CD14-positive monocyte (primary cell): ENCODE measurements at regions not wholly inside any gene's neighbourhood (a gene's known extent, or its start where the extent isn't known, plus 50 kb on each side); places are given as distances from the start of the nearest gene placed in this dataset.

Source experiments
- DNase-seq, 3 donors: peaks; one replicate each; pipeline ENCODE4 v3.0.0-alpha.2; 2011 to 2022
- H2AFZ ChIP-seq: 2 replicates; pipeline ENCODE4 v1.6.0; 2012; ENCODE audit warnings: mild to moderate bottlenecking, low read depth, low read length, inconsistent platforms; ENCODE audit not compliant: insufficient read depth, poor library complexity, severe bottlenecking
- H3K27ac ChIP-seq, 2 donors: 1 replicate in 1 of 2; 2 replicates in 1 of 2; pipeline ENCODE4 v1.5.1; 2012 to 2013; ENCODE audit warnings: low read length in 2 of 2, control low read depth in 1 of 2, inconsistent platforms in 1 of 2, low read depth in 1 of 2, mild to moderate bottlenecking in 1 of 2
- H3K27me3 ChIP-seq, 2 donors: one replicate each; pipeline versions ENCODE4 v1.6.0 to v1.6.1; 2011 to 2013; ENCODE audit warnings: low read length in 2 of 2; ENCODE audit not compliant: control insufficient read depth in 2 of 2, insufficient read depth in 2 of 2
- H3K36me3 ChIP-seq, 2 donors: replicated peaks in 1 of 2; 1 replicate in 1 of 2; 2 replicates in 1 of 2; pipeline versions ENCODE4 v1.5.1 to v1.6.1; 2012 to 2013; ENCODE audit warnings: low read length in 2 of 2, control low read depth in 1 of 2, inconsistent platforms in 1 of 2, mild to moderate bottlenecking in 1 of 2; ENCODE audit not compliant: insufficient read depth in 2 of 2, control insufficient read depth in 1 of 2
- H3K4me1 ChIP-seq, 2 donors: 1 replicate in 1 of 2; 2 replicates in 1 of 2; pipeline versions ENCODE4 v1.5.1 to v1.6.1; 2012 to 2013; ENCODE audit warnings: low read length in 2 of 2, control low read depth in 1 of 2, inconsistent platforms in 1 of 2, mild to moderate bottlenecking in 1 of 2, moderate library complexity in 1 of 2; ENCODE audit not compliant: insufficient read depth in 2 of 2, control insufficient read depth in 1 of 2
- H3K4me2 ChIP-seq: replicated peaks from 2 replicates; pipeline ENCODE3; 2012; ENCODE audit warnings: low read length, moderate library complexity, mild to moderate bottlenecking; ENCODE audit not compliant: poor library complexity, severe bottlenecking; ENCODE audit errors: extremely low read depth
- H3K4me3 ChIP-seq, 3 experiments: fragments of 200-600 bp in 1 of 3; sonication (generic) in 1 of 3; replicated peaks in 1 of 3; 1 replicate in 2 of 3; 2 replicates in 1 of 3; pipeline ENCODE4 v1.5.1; 2011 to 2013; ENCODE audit warnings: low read length in 3 of 3, mild to moderate bottlenecking in 3 of 3, control low read depth in 2 of 3, low read depth in 2 of 3, inconsistent platforms in 1 of 3, moderate library complexity in 1 of 3
- H3K79me2 ChIP-seq: 2 replicates; pipeline ENCODE4 v1.6.0; 2012; ENCODE audit warnings: mild to moderate bottlenecking, control low read depth, inconsistent platforms, low read length, moderate library complexity; ENCODE audit not compliant: insufficient read depth
- H3K9ac ChIP-seq: 2 replicates; pipeline ENCODE4 v1.6.0; 2017; ENCODE audit warnings: low read length, mild to moderate bottlenecking; ENCODE audit not compliant: insufficient read depth, poor library complexity, severe bottlenecking
- H3K9me3 ChIP-seq, 2 donors: replicated peaks in 1 of 2; 1 replicate in 1 of 2; 2 replicates in 1 of 2; pipeline versions ENCODE4 v1.5.1 to v1.6.1; 2012 to 2013; ENCODE audit warnings: low read length in 2 of 2, control low read depth in 1 of 2; ENCODE audit not compliant: control insufficient read depth in 1 of 2, insufficient read depth in 1 of 2
- H4K20me1 ChIP-seq: 2 replicates; pipeline ENCODE4 v1.6.0; 2012; ENCODE audit warnings: mild to moderate bottlenecking, low read length, control low read depth, moderate library complexity; ENCODE audit not compliant: insufficient read depth
- H3K27ac Mint-ChIP-seq, 7 donors: one replicate each; pipeline ENCODE4 v1.8.0; 2020; ENCODE audit warnings: mild to moderate bottlenecking in 7 of 7, mixed read lengths in 7 of 7, moderate library complexity in 6 of 7, inconsistent platforms in 2 of 7
- H3K27me3 Mint-ChIP-seq, 3 donors: one replicate each; pipeline ENCODE4 v1.8.0; 2021 to 2022; ENCODE audit warnings: low read depth in 3 of 3, mild to moderate bottlenecking in 3 of 3, mixed read lengths in 3 of 3, moderate library complexity in 3 of 3, inconsistent platforms in 1 of 3
- H3K36me3 Mint-ChIP-seq, 2 donors: one replicate each; pipeline ENCODE4 v1.8.0; 2020; ENCODE audit warnings: mixed read lengths in 2 of 2, inconsistent platforms in 1 of 2, mild to moderate bottlenecking in 1 of 2
- H3K4me1 Mint-ChIP-seq: one replicate; pipeline ENCODE4 v1.8.0; 2020; ENCODE audit warnings: mild to moderate bottlenecking, mixed read lengths
- H3K4me3 Mint-ChIP-seq, 2 donors: one replicate each; pipeline ENCODE4 v1.8.0; 2020; ENCODE audit warnings: mild to moderate bottlenecking in 2 of 2, mixed read lengths in 2 of 2, moderate library complexity in 1 of 2
- H3K9me3 Mint-ChIP-seq, 7 donors: one replicate each; pipeline ENCODE4 v1.8.0; 2020 to 2022; ENCODE audit warnings: mixed read lengths in 7 of 7, mild to moderate bottlenecking in 6 of 7, moderate library complexity in 6 of 7, inconsistent platforms in 2 of 7
- CTCF ChIP-seq: fragments of 200-600 bp; IDR thresholded peaks from one replicate; pipeline ENCODE4 v1.8.0; 2022; ENCODE audit warnings: antibody characterized with exemption, mild to moderate bottlenecking
- WGBS: methylation state at CpG from one replicate; pipeline ENCODE4 v1.1.5; 2013; ENCODE audit warnings: missing lambda C conversion rate; ENCODE audit not compliant: insufficient coverage; 5-methylcytosine and 5-hydroxymethylcytosine counted together
- intact Hi-C, 2 donors: fragments of 100-400 bp; cut with micrococcal nuclease; formaldehyde crosslinking; loops; one replicate each; pipeline versions ENCODE4 v1.15.0 to v1.15.1; 2023

- Mint-ChIP-seq H3K36me3 (no peaks in the 10 kb centered on the region), H3K4me1 (no peaks in the 10 kb centered on the region), H3K4me3 (no peak overlapping the region), H3K27ac (no peak overlapping the region), H3K9me3 (no peaks in the 10 kb centered on the region), H3K27me3 (peaks cover 11 to 21% (median 18%) of the 10 kb centered on the region in 3 donors)
- no peak for TF ChIP-seq CTCF
- H3K9me3 ChIP-seq = no peaks in the 10 kb centered on the region
- no peak overlapping the region for H3K9ac ChIP-seq
- H3K27ac ChIP-seq = no peak overlapping the region
- H3K36me3 ChIP-seq = no peaks in the 10 kb centered on the region
- no peak overlapping the region for H2AFZ ChIP-seq
- H3K4me3 ChIP-seq = no peak overlapping the region
- H4K20me1 ChIP-seq = no peaks in the 10 kb centered on the region
- DNase-seq = no peak
- no peaks in the 10 kb centered on the region for H3K79me2 ChIP-seq
- no peaks in the 10 kb centered on the region for H3K4me1 ChIP-seq
- no peak overlapping the region for H3K4me2 ChIP-seq
- no CpG with 5 or more reads among the region's 1 CpG for WGBS
- H3K27me3 ChIP-seq = peaks cover 25 to 31% of the 10 kb centered on the region in 2 donors
- intact Hi-C loops = no loop called here
Measured at GRCh38 chr9:21569721-21570120, 87.6 kb upstream of the IFNE start.

- WGBS = no CpG with 5 or more reads among the region's 5 CpGs
- no peak overlapping the region for H3K27ac ChIP-seq
- DNase-seq = no peak
- peaks cover 20 to 21% of the 10 kb centered on the region in 2 donors for H3K27me3 ChIP-seq
- no peak for TF ChIP-seq CTCF
- H3K9ac ChIP-seq = no peak overlapping the region
- intact Hi-C loops = no loop called here
- H4K20me1 ChIP-seq = no peaks in the 10 kb centered on the region
- H3K9me3 ChIP-seq = no peaks in the 10 kb centered on the region
- Mint-ChIP-seq H3K4me1 (no peaks in the 10 kb centered on the region), H3K9me3 (no peaks in the 10 kb centered on the region), H3K27me3 (peaks cover 10 to 15% (median 12%) of the 10 kb centered on the region in 3 donors), H3K4me3 (no peak overlapping the region), H3K36me3 (no peaks in the 10 kb centered on the region), H3K27ac (no peak overlapping the region)
- H3K36me3 ChIP-seq = no peaks in the 10 kb centered on the region
- H2AFZ ChIP-seq = no peak overlapping the region
- H3K79me2 ChIP-seq = no peaks in the 10 kb centered on the region
- no peak overlapping the region for H3K4me2 ChIP-seq
- H3K4me3 ChIP-seq = no peak overlapping the region
- H3K4me1 ChIP-seq = no peaks in the 10 kb centered on the region
Measured at GRCh38 chr9:21570643-21571275, 88.6 kb upstream of the IFNE start.
